Transverse colon (tissue), 4 donors: ENCODE measurements at regions not wholly inside any gene's neighbourhood (a gene's known extent, or its start where the extent isn't known, plus 50 kb on each side); places are given as distances from the start of the nearest gene placed in this dataset.

Experiments used
- DNase-seq: peaks from one replicate; pipeline ENCODE4 v3.0.0-alpha.2; 2019
- H3K27ac ChIP-seq, 4 donors: fragments of 200-600 bp; sonication (generic); 2 replicates each; pipeline ENCODE4 v1.5.1; 2016 to 2018; ENCODE audit warnings: inconsistent platforms in 4 of 4
- H3K27me3 ChIP-seq: fragments of 200-600 bp; sonication (generic); 2 replicates; pipeline ENCODE4 v1.5.1; 2017; ENCODE audit warnings: inconsistent platforms
- H3K36me3 ChIP-seq, 4 donors: fragments of 200-600 bp; sonication (generic); 2 replicates each; pipeline ENCODE4 v1.5.1; 2017 to 2019; ENCODE audit warnings: inconsistent platforms in 4 of 4
- H3K4me1 ChIP-seq, 4 donors: fragments of 200-600 bp; sonication (generic); 2 replicates each; pipeline ENCODE4 v1.5.1; 2017 to 2020; ENCODE audit warnings: inconsistent platforms in 4 of 4
- H3K4me3 ChIP-seq, 4 donors: fragments of 200-600 bp; sonication (generic); 1 replicate in 1 of 4; 2 replicates in 3 of 4; pipeline versions ENCODE4 v1.5.1 to v1.6.1; 2017 to 2019; ENCODE audit warnings: inconsistent platforms in 4 of 4
- H3K9me3 ChIP-seq, 2 donors: fragments of 200-600 bp; sonication (generic); 2 replicates each; pipeline ENCODE4 v1.5.1; 2017 to 2019; ENCODE audit warnings: inconsistent platforms in 2 of 2
- EP300 ChIP-seq: sonication (generic); formaldehyde crosslinking; IDR thresholded peaks from one replicate; pipeline ENCODE4 v1.6.1; 2017; ENCODE audit warnings: antibody characterized with exemption, low read depth
- POLR2A ChIP-seq: fragments of 450-650 bp; IDR thresholded peaks from one replicate; pipeline ENCODE4 v1.6.1; 2016; ENCODE audit warnings: antibody characterized with exemption, mild to moderate bottlenecking, moderate library complexity
- POLR2AphosphoS5 ChIP-seq, 3 donors: sonication (generic); formaldehyde crosslinking; IDR thresholded peaks; one replicate each; pipeline ENCODE4 v1.6.1; 2016; ENCODE audit warnings: antibody characterized with exemption in 3 of 3
- WGBS, 2 donors: methylation state at CpG; one replicate each; pipeline ENCODE4 v1.1.5; 2018; ENCODE audit warnings: low coverage in 1 of 2; 5-methylcytosine and 5-hydroxymethylcytosine counted together
- in situ Hi-C, 4 donors: fragments of 200-750 bp; cut with MboI; loops; one replicate each; pipeline versions ENCODE4 v1.15.0 to v1.15.1; 2017; ENCODE audit warnings: low sequenced_read_pairs in 3 of 4, low pct_ligation_motif_present in 1 of 4, low pct_unique_long_range_greater_than_20kb in 1 of 4
- intact Hi-C: fragments of 100-400 bp; cut with DNase I; formaldehyde crosslinking; loops from one replicate; pipeline ENCODE4 v1.15.1; 2023; ENCODE audit warnings: low total_unique reads
- TF ChIP-seq, protein P1 (sequence below), 5 experiments: fragments of 200-600 bp in 3 of 5; fragments of 450-650 bp in 2 of 5; sonication (generic) in 3 of 5; IDR thresholded peaks; 1 replicate in 2 of 5; 2 replicates in 3 of 5; pipeline ENCODE4 v1.5.1; 2016 to 2017; ENCODE audit warnings: antibody characterized with exemption in 5 of 5, inconsistent platforms in 3 of 5, mild to moderate bottlenecking in 2 of 5, moderate library complexity in 1 of 5

DNA sequence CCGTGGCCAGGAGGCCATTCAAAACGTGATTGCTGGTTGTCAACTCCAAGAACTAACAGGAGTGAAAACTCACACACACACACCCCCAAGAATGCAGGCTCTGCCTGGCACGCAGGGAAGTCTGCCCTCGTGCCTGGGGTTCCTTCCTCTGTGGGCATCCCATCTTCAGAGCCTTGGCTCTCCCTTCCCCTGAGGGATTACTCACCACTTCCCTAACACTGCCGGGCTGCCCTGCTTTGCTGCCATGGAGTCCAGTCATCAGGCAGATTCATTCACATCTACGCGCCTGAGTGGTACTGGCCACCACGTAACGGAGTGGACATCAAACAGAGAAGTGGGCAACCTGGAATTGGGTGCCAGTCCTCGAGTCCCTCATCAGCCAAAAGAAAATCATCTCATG, 120.7 kb upstream of the TMEM45B start:
- no peak overlapping the region for H3K27ac ChIP-seq
- H3K4me1 ChIP-seq: peaks cover 0 to 6% (median 0%) of the 10 kb centered on the region in 4 donors
- DNase-seq: no peak
- TF ChIP-seq POLR2A (no peak), POLR2AphosphoS5 (IDR thresholded peaks at IDR 0.05) (no peak), EP300 (no peak)
- TF ChIP-seq, protein P1, sequence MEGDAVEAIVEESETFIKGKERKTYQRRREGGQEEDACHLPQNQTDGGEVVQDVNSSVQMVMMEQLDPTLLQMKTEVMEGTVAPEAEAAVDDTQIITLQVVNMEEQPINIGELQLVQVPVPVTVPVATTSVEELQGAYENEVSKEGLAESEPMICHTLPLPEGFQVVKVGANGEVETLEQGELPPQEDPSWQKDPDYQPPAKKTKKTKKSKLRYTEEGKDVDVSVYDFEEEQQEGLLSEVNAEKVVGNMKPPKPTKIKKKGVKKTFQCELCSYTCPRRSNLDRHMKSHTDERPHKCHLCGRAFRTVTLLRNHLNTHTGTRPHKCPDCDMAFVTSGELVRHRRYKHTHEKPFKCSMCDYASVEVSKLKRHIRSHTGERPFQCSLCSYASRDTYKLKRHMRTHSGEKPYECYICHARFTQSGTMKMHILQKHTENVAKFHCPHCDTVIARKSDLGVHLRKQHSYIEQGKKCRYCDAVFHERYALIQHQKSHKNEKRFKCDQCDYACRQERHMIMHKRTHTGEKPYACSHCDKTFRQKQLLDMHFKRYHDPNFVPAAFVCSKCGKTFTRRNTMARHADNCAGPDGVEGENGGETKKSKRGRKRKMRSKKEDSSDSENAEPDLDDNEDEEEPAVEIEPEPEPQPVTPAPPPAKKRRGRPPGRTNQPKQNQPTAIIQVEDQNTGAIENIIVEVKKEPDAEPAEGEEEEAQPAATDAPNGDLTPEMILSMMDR (IDR thresholded peaks at IDR 0.05): no peak
- no peak overlapping the region for H3K4me3 ChIP-seq
- peaks cover 16% of the 10 kb centered on the region for H3K27me3 ChIP-seq
- in situ Hi-C loops: loop anchor here in 1 of 4 donors (25.0 kb wide), 1 partner anchor 308 kb away; the partner anchor contains the start of gene BARX2
- no peaks in the 10 kb centered on the region for H3K9me3 ChIP-seq
- no peaks in the 10 kb centered on the region for H3K36me3 ChIP-seq
- WGBS, 2 donors: 67% methylated on average over 10 of the region's 10 CpGs; no CpG with 5 or more reads in 1 of the 2 donors
- intact Hi-C loops: no loop called here

DNA sequence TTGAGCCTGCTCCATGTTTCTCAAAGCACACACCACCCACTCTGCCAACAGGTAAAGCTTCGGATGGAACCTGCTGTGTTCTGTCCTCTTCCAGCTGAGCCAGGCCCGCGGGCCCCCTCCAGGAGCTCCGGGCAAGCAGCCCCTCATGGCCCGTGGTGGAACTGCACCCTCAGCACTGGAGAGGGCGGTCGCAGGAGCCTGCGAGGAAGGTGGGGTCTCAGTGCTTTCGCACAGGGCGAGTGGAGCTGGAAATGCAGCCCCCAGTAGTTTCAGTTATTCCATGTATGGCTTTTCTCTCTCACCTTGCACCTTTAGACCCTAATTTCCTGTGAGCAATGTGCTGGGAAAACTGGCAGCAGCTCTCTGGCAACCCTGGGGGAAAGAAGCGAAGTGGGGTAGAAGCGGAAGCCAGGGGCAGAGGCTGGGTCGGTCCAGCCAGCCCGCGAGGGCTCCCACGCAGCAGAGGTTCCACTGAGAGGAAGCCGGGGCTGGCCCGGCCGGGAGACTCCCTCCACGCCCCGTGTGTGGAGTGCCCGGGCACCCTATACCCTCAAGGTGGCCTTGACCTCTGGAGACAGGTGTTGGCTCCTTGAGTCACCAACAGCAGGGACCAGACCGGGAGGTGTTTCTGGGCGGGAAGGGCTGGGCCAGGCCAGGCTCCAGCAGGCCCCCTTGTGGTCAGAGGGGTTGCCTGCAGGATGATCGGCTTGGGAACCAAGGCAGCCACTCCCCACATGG, 119.9 kb upstream of the TMEM45B start:
- Histone ChIP-seq H3K27me3 (peaks cover 16% of the 10 kb centered on the region), H3K4me3 (peak overlapping the region in 2 of 4 donors; percentile 23 to 45), H3K9me3 (no peaks in the 10 kb centered on the region), H3K36me3 (no peaks in the 10 kb centered on the region), H3K27ac (no peak overlapping the region), H3K4me1 (peaks cover 0 to 6% (median 0%) of the 10 kb centered on the region in 4 donors)
- WGBS, 2 donors: 0 to 14% methylated on average over 2 to 17 of the region's 25 CpGs
- TF ChIP-seq POLR2A (no peak), EP300 (no peak), POLR2AphosphoS5 (IDR thresholded peaks at IDR 0.05) (no peak)
- TF ChIP-seq, protein P1 (IDR thresholded peaks at IDR 0.05): peak; percentile 48 to 82 (median 65)
- intact Hi-C loops: no loop called here
- DNase-seq: peak; percentile 80
- in situ Hi-C loops: loop anchor here in 1 of 4 donors (25.0 kb wide), 1 partner anchor 308 kb away; the partner anchor contains the start of gene BARX2

DNA sequence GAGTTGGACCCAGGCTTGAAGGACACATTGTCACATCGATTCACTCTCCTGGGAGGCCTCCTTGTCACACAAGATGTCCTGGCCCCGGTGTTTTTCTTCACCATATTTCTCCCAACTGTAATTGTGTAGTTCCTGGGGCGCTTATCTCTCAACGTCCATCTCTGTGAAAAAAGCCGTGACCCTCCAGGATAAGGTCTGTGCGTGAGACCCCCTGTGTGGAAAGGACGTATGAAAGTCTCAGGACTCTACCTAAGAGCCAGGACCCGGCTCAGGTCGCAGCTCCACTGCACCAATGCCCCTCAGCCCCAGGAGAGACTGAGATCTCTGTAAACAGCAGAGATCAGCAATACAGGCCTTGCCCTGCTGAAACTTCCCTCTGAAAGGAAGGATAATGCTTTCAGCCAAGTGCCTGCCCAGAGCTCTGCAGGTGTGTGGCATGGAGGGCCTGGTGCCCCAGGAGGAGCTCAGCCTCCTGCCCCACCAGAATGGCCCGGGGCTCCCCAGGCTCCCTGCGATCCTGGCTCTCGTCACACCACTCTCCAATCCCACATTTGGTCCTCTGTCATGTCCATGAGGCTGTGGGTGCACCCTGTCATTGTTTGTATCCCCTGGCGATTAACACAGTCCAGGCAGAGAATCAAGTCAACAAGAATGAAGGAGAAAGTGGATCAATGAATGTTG, 119.2 kb upstream of the TMEM45B start:
- Histone ChIP-seq H3K36me3 (no peaks in the 10 kb centered on the region), H3K27me3 (peaks cover 16% of the 10 kb centered on the region), H3K27ac (no peak overlapping the region), H3K9me3 (no peaks in the 10 kb centered on the region), H3K4me3 (no peak overlapping the region), H3K4me1 (peaks cover 0 to 6% (median 0%) of the 10 kb centered on the region in 4 donors)
- DNase-seq: no peak
- in situ Hi-C loops: loop anchor here in 1 of 4 donors (25.0 kb wide), 1 partner anchor 309 kb away; the partner anchor contains the start of gene BARX2
- WGBS, 2 donors: 66% methylated on average over 13 of the region's 13 CpGs; no CpG with 5 or more reads in 1 of the 2 donors
- intact Hi-C loops: no loop called here
- TF ChIP-seq EP300: no peak
- no peak for TF ChIP-seq POLR2AphosphoS5 (IDR thresholded peaks at IDR 0.05)
- no peak for TF ChIP-seq POLR2A
- TF ChIP-seq, protein P1 (IDR thresholded peaks at IDR 0.05): no peak

DNA sequence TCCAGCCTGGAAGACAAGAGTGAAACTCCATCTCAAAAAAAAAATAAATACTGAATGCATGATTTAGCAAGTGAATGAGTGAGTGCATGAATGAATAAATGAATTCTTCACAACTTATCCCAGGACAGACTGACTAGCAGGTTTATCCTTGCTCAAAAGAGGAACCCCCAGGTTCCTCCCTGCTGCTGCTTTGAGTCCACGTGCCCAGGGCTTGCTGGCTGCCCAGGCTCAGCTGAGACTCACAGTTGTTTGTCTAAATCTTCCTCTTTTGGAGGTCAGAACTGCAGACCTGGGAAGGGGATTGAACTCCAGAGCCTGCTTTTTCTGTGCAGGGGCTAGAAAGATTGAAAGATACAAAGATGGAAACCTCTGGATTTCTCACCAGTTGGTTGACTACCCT, 117.4 kb upstream of the TMEM45B start:
- TF ChIP-seq EP300 (no peak), POLR2A (no peak), POLR2AphosphoS5 (IDR thresholded peaks at IDR 0.05) (no peak)
- TF ChIP-seq, protein P1 (IDR thresholded peaks at IDR 0.05): no peak
- DNase-seq: no peak
- no peak overlapping the region for H3K4me3 ChIP-seq
- H3K27ac ChIP-seq: no peak overlapping the region
- intact Hi-C loops (no loop called here), in situ Hi-C loops (loop anchor here in 1 of 4 donors (25.0 kb wide), 1 partner anchor 311 kb away; the partner anchor contains the start of gene BARX2)
- H3K27me3 ChIP-seq: peaks cover 16% of the 10 kb centered on the region
- no peaks in the 10 kb centered on the region for H3K9me3 ChIP-seq
- peaks cover 0 to 6% (median 0%) of the 10 kb centered on the region in 4 donors for H3K4me1 ChIP-seq
- WGBS, 2 donors: 56% methylated on average over 1 of the region's 1 CpG; no CpG with 5 or more reads in 1 of the 2 donors
- H3K36me3 ChIP-seq: no peaks in the 10 kb centered on the region
